GM21717 (cell line): ENCODE measurements at regions not wholly inside any gene's neighbourhood (a gene's known extent, or its start where the extent isn't known, plus 50 kb on each side); places are given as distances from the start of the nearest gene placed in this dataset.

ENCODE experiments used
- ATAC-seq: cut with Tn5 transposase; IDR thresholded peaks from one replicate; pipeline ENCODE4 v1.9.1; 2021; ENCODE audit warnings: mild to moderate bottlenecking, moderate library complexity; ENCODE audit not compliant: unreplicated experiment

DNA sequence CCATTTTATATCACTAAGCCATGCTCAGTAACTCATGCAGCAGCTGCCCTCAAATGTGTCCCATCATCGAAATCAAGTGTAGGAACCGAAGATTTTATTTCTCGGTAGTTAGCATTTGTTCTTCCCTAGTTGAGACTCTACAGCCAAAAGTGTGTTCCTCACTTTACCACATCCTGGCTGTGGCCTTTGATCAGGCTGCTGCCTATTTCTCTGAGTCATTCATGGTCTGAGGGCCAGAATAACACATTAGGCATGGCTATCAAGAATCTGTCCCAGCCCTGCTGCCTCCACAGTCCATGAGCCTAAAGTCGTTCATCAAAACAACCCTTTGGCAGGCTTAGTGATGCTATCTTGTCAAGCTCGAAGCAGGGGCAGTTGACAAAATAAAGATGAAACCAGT lies 300.1 kb downstream of the TDRD15 start:
- ATAC-seq: no peak

GRCh38 chr2:21424375-21424774 lies 300.6 kb downstream of the TDRD15 start:
- ATAC-seq: no peak

GRCh38 chr2:21427606-21428005 lies 303.8 kb downstream of the TDRD15 start:
- ATAC-seq: no peak

GRCh38 chr2:21428754-21429153 lies 305.0 kb downstream of the TDRD15 start:
- ATAC-seq: no peak

DNA sequence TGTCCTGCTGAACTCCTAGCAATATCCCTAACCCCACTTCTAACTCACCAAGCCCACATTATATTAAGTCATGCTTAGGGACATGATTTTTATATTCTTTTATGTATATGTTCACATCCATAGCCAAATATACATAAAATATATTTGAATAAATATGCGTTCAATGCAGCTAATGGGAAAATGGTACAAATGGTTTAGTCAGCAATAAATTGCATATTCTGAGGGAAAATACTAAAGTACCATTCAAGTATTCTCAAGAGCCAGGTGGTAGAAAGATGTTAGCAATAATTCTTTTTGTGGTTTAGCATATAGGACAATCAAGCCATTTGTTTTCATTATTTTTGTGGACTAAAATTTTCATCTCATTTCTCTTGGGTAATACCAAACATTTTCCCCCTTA lies 306.0 kb downstream of the TDRD15 start:
- no peak for ATAC-seq

DNA sequence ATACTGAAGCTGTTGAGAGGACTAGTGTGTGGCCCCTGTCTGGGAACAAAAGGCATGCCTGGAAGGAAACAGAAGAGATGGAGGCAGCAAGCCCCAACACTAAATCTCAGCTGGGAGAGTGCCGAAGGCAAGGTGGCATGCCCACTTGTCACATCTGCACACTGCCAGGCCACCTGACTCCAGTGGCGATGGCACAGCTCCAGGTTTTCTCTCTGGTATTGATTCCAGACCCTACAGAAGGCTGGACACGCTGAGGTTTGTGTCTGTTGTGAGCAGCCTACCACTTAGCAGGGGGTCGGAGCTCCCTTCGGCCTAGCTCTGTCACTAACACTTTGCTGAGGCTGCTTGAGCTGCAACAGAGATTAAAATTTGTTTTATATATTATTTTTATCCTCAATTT lies 307.3 kb downstream of the TDRD15 start:
- no peak for ATAC-seq

- ATAC-seq: no peak
Measured at GRCh38 chr2:21438949-21439348, 315.2 kb downstream of the TDRD15 start.

DNA sequence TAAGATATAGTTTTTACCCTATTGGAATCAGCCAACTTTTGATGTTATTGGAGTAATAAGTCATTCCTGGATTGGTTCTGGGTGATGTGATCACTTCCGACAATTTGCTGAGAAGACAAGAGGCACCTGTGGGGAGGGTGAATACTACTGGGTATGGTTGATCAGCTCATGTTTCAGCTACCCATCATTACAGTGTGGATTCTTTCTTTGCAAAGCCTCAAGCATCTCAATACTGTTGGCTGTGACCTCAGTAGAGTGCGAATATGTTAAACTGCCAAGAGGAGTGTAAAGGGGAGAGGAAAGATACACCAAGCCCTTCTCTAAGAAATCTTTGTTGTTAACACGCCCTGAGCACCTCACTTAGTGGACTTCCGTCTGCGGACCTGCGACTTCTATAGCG lies 317.7 kb downstream of the TDRD15 start:
- ATAC-seq: no peak

GRCh38 chr2:21443494-21444105 lies 319.8 kb downstream of the TDRD15 start:
- no peak for ATAC-seq

DNA sequence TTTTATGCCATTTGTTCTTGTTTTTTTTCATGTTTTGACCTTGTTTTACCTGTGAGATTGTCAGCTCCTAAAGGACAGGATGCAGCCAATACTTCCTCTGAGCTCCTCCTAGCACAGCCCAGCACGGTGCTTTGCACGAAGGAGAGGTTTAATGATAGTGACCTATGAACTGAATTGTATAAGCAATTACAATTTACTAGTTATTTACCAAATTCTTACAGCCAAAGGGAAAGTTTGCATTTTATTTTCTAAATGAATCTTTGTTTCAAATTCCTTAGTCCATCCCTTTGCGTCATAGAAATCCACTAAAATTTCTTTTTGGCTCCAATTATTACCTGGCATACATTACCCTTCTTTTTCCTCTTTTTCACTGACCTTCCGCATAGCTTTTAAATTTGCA lies 326.1 kb downstream of the TDRD15 start:
- ATAC-seq: no peak

DNA sequence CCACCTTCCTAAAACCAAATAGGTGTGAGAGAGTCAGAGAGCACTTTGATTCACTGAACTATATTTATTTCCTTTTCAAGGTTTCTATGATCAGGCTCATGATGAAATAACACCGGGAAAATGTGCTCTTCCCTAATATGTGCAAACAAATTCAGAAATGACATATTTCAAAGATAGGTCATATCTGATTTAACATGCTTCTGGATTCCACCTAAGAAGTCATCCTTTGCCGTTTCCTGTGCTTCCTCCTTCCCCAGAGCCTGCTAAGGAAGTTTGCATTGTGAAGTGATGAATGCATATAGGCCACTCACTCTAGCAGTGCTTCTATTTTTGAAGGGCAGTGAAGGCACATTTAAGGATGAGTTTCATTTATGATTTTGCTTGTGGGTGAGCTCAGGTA lies 327.6 kb downstream of the TDRD15 start:
- no peak for ATAC-seq

- ATAC-seq: no peak
Measured at GRCh38 chr2:21452263-21452662, 328.5 kb downstream of the TDRD15 start.

DNA sequence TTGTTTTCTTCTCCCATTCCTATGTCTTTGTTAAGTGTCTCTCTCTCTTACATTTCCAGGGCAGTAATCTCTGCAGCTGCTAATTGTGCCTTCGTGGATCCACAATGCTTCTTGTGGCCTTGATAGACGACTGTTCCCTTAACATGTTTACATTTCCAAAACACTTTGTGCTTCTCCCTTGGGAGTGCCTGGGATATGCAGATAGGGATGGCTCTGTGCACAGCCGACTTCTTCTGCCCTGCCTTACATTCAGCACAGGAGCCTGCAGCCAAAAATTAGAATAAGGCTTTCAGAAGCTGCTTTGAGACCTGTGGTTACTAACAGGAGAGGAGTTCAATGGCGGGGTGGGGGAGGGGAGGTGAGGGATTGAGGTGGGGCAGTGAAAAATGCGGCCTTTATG lies 328.9 kb downstream of the TDRD15 start:
- no peak for ATAC-seq

GRCh38 chr2:21453723-21454450 lies 330.1 kb downstream of the TDRD15 start:
- ATAC-seq: no peak

DNA sequence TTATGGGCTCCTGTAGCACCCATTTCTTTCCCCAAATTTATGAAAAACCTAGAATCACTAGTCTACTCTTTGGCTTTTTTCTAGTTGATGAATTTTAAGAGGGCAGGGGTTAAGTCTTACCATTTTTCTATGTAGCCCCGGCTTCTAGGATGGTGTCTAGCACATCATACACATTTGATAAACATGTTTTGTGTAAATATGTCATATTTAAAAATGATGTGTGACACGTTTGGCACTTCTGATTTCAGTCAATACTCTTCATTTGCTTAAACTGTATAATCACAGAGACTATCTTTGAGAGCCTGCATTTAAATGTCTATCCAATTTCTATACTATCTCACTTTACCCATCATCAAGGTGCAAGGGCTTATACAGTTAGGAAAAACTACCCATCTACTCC lies 331.1 kb downstream of the TDRD15 start:
- no peak for ATAC-seq

GRCh38 chr2:21461754-21462240 lies 338.0 kb downstream of the TDRD15 start:
- ATAC-seq: no peak

DNA sequence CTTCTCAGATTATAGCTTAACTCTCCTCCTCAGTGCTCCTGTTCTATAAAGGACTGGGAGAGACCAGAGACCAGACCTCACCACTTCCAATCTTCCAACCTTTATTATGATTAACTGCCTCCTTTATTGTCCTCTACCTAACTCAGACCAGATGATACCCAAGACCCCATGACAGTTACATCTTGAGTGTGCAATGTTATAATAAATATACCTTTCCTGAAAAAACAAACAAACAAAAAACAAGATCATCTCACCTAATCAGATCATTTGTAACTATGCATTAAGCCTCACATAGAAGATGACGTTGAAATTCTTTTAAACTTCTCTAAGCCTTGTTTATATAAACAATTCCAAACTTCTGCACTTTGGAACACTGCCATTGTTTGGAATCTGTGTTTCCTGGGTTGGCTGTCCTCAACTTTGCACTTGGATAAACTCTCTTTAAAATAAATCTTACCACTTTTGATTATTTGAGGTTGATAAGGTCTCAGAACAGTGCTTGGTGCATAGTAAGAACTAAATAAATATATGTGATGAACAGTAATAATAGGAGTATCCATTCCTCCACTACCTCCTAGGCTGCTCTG lies 342.7 kb downstream of the TDRD15 start:
- ATAC-seq: no peak

DNA sequence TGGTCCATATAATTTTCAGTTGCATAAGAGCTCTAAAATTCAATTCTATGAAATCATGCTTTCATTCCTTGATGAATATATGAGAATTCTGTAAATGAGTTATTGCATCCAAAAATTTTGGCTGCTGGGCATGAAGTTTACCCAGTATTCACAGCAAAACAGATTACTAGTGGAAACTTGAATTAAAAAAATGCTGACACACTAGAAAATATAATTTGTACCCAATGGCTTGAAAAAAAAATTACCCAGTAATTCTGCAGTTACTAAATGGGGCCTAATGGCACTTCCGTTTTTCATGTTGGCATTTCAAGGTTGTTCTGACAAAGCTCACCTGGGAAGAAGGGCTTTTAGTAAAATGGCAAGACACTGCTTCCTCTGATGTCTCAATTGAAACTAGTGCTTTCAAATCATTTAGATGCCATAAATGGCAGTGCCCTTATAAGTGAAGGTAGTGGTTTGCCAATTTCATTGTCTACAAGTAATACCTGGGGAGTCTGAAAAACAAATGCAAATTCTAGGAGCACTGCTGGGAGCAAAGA lies 343.6 kb downstream of the TDRD15 start:
- no peak for ATAC-seq

DNA sequence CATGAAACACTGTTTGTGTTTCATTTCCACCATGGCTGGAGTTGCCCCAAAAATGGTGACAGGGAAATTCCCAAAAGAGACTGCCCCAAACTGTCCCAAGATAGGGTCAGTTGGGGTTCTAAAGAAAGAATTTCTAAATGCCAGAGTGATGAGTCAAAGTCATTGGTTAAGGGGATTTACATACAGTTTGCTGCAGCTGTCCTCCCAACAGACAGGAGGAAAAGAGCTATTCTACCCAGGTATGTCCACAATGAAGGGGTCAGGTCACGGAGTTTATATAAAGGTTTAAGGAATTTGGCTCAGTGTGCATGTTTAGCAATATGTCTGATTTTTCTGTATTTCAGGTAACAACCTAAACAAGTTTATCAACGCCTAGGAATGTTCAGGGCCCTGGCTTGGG lies 344.1 kb downstream of the TDRD15 start:
- ATAC-seq: no peak

GRCh38 chr2:21468624-21469023 lies 344.9 kb downstream of the TDRD15 start:
- no peak for ATAC-seq

DNA sequence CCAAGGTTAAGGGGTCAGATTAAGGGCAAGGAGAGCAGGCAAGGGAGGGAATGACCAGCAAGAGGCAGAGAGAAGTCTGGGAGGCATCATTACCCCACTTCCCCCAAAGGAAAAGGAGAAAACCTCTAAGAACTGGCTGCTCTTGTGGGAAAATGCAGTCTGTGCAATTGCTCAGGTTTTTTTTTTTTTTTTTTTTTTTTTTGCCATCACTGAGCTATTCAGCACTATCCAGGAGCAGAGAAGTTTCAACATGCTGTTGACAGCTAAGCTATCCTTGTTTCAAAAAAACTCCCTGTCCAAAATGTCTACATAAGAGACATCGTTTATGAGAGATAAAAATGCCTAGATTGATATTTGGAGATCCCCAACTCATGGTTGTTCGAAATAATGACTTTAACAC lies 345.4 kb downstream of the TDRD15 start:
- no peak for ATAC-seq

- ATAC-seq: no peak
Measured at GRCh38 chr2:21469564-21469963, 345.8 kb downstream of the TDRD15 start.
